PC-3 (cell line): ENCODE measurements at regions not wholly inside any gene's neighbourhood (a gene's known extent, or its start where the extent isn't known, plus 50 kb on each side); places are given as distances from the start of the nearest gene placed in this dataset.

Source experiments
- ATAC-seq: fragments of 200-7000 bp; cut with Tn5 transposase; 2 replicates; pipeline ENCODE4 v1.9.1; 2020; ENCODE audit warnings: mild to moderate bottlenecking, moderate library complexity
- BruUV-seq: library from RNA; stranded (reverse); fragments of 400-500 nt; replicated peaks from 2 replicates; lab custom pipeline; 2021; lab: Mats Ljungman, UMichigan
- CTCF ChIA-PET: fragments of 300-600 bp; sonication (Branson Sonifier 250); formaldehyde crosslinking; loops from one replicate; lab custom pipeline; 2022; ENCODE audit warnings: antibody characterized with exemption; lab: Charles Lee
- POLR2A ChIA-PET: fragments of 300-600 bp; sonication (Branson Sonifier 250); formaldehyde crosslinking; loops from one replicate; lab custom pipeline; 2022; ENCODE audit warnings: antibody characterized with exemption; ENCODE audit not compliant: unreplicated experiment; lab: Charles Lee
- DNase-seq: peaks from one replicate; pipeline ENCODE4 v3.0.0-alpha.2; 2015
- H2AFZ ChIP-seq: fragments of 300-600 bp; sonication (generic); 2 replicates; pipeline ENCODE4 v1.6.0; 2016; ENCODE audit warnings: antibody characterized with exemption, low read length
- H3F3A ChIP-seq: fragments of 300-600 bp; sonication (generic); one replicate; pipeline ENCODE4 v1.6.0; 2017; ENCODE audit warnings: antibody characterized with exemption, low read length, control low read depth, mild to moderate bottlenecking; ENCODE audit not compliant: unreplicated experiment
- H3K27ac ChIP-seq: fragments of 300-600 bp; sonication (generic); 2 replicates; pipeline ENCODE4 v1.5.1; 2016; ENCODE audit warnings: mild to moderate bottlenecking, low read length
- H3K27me3 ChIP-seq: fragments of 300-600 bp; sonication (generic); 2 replicates; pipeline ENCODE4 v1.6.1; 2016; ENCODE audit warnings: low read length, mixed read lengths
- H3K36me3 ChIP-seq: fragments of 300-600 bp; sonication (generic); 2 replicates; pipeline ENCODE4 v1.6.1; 2016; ENCODE audit warnings: low read depth, mixed run types, low read length, mixed read lengths
- H3K4me1 ChIP-seq: fragments of 300-600 bp; sonication (generic); 2 replicates; pipeline ENCODE4 v1.5.1; 2016; ENCODE audit warnings: low read length; ENCODE audit not compliant: insufficient read depth
- H3K4me2 ChIP-seq: fragments of 300-600 bp; sonication (generic); 2 replicates; pipeline ENCODE4 v1.6.0; 2016; ENCODE audit warnings: low read length
- H3K4me3 ChIP-seq: fragments of 300-600 bp; sonication (generic); 2 replicates; pipeline ENCODE4 v1.5.1; 2016; ENCODE audit warnings: mild to moderate bottlenecking, low read length, mixed read lengths
- H3K79me2 ChIP-seq: fragments of 300-600 bp; sonication (generic); 2 replicates; pipeline ENCODE4 v1.6.1; 2017; ENCODE audit warnings: low read length, mixed read lengths
- H3K9ac ChIP-seq: fragments of 300-600 bp; sonication (generic); 2 replicates; pipeline ENCODE4 v1.6.0; 2016; ENCODE audit warnings: mild to moderate bottlenecking, low read length
- H3K9me2 ChIP-seq: fragments of 300-600 bp; sonication (generic); replicated peaks from 2 replicates; pipeline ENCODE4 v1.6.1; 2016; ENCODE audit warnings: mixed run types, low read length, mixed read lengths
- H3K9me3 ChIP-seq: fragments of 300-600 bp; sonication (generic); 2 replicates; pipeline ENCODE4 v1.6.1; 2016; ENCODE audit warnings: low read length, mixed read lengths
- H4K20me1 ChIP-seq: fragments of 300-600 bp; sonication (generic); 2 replicates; pipeline ENCODE4 v1.6.1; 2016; ENCODE audit warnings: low read length, mixed read lengths
- CTCF ChIP-seq: fragments of 300-600 bp; sonication (generic); conservative IDR thresholded peaks from 2 replicates; pipeline ENCODE4 v1.5.1; 2017; ENCODE audit warnings: antibody characterized with exemption, low read depth, mild to moderate bottlenecking, low read length
- EZH2 ChIP-seq: fragments of 300-600 bp; sonication (generic); IDR thresholded peaks from one replicate; pipeline ENCODE4 v1.6.1; 2017; ENCODE audit warnings: antibody characterized with exemption, mild to moderate bottlenecking, low read length; ENCODE audit not compliant: unreplicated experiment
- EZH2phosphoT487 ChIP-seq: fragments of 300-600 bp; sonication (generic); IDR thresholded peaks from 2 replicates; pipeline ENCODE4 v1.6.1; 2018; ENCODE audit warnings: mild to moderate bottlenecking, antibody characterized with exemption, low read length, borderline replicate concordance
- intact Hi-C: fragments of 100-400 bp; cut with micrococcal nuclease; formaldehyde crosslinking; loops from 2 replicates; pipeline ENCODE4 v1.9.0; 2023

DNA sequence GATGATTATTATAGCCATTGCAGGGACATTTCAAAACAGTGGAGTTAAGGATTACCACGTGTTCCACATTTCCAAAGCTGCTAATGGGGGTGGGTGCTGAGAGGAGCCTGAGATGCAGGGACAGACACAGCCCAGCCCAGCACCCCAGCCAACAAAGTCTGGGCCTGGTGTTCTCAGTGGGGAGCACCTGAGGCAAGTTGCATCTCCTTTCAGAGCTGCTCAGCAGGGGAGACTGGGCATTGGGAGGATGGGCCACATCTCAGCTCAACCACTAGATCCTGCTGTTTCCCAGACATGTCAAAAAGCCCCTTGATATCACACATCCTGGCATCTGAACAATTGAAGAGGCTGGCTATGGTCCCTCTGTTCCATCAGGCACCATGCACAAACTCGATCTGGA lies 458.0 kb upstream of the KIRREL3 start:
- intact Hi-C loops: no loop called here

DNA sequence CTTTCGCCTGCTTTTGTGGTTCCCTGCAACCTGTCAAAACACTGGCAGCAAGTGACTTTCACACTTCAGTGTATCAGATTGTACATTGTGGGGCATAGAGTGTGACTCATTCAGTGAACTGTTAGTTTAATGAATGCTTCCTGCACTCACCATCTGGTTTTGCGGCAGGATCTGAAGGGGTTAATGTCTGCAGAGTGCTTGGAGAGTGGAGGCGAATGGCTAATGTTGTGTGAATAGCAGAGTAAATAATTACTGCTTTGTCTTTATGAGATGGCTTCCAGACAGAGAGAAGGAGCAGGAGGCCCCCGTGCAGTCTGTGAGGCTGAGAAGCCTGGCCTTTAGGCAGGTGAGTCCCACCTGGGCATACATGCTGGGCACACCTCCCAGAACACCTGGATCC lies 454.3 kb upstream of the KIRREL3 start:
- CTCF ChIA-PET: no interaction called here
- no peaks in the 10 kb centered on the region for H3K79me2 ChIP-seq
- no peak for DNase-seq
- H2AFZ ChIP-seq: no peak overlapping the region
- no peaks in the 10 kb centered on the region for H3K27me3 ChIP-seq
- H3K4me2 ChIP-seq: no peak overlapping the region
- intact Hi-C loops: no loop called here
- POLR2A ChIA-PET: no interaction called here
- H3K4me3 ChIP-seq: no peak overlapping the region
- H3K9me2 ChIP-seq: no peaks in the 10 kb centered on the region
- H4K20me1 ChIP-seq: no peaks in the 10 kb centered on the region
- no peaks in the 10 kb centered on the region for H3K36me3 ChIP-seq
- ATAC-seq: no peak
- H3K4me1 ChIP-seq: no peaks in the 10 kb centered on the region
- no peak overlapping the region for H3K27ac ChIP-seq
- no TSS peak for BruUV-seq
- no peaks in the 10 kb centered on the region for H3K9me3 ChIP-seq
- no peak overlapping the region for H3K9ac ChIP-seq
- no peaks in the 10 kb centered on the region for H3F3A ChIP-seq
- TF ChIP-seq CTCF (no peak), EZH2 (no peak), EZH2phosphoT487 (no peak)

More for the DNA sequence above, 458.0 kb upstream of the KIRREL3 start:
- H3F3A ChIP-seq: no peaks in the 10 kb centered on the region
- ChIA-PET POLR2A (no interaction called here), CTCF (no interaction called here)
- H3K36me3 ChIP-seq: no peaks in the 10 kb centered on the region
- no peak overlapping the region for H3K27ac ChIP-seq
- no peak for TF ChIP-seq EZH2phosphoT487
- TF ChIP-seq CTCF: no peak
- TF ChIP-seq EZH2: no peak
- H3K79me2 ChIP-seq: no peaks in the 10 kb centered on the region
- H3K9me2 ChIP-seq: no peaks in the 10 kb centered on the region
- no peak overlapping the region for H3K4me2 ChIP-seq
- H4K20me1 ChIP-seq: no peaks in the 10 kb centered on the region
- H3K9me3 ChIP-seq: no peaks in the 10 kb centered on the region
- H3K27me3 ChIP-seq: peaks cover 10% of the 10 kb centered on the region; the same call in 1 of the 2 replicates
- no peak overlapping the region for H2AFZ ChIP-seq
- no peaks in the 10 kb centered on the region for H3K4me1 ChIP-seq
- ATAC-seq (no peak), DNase-seq (no peak)
- no peak overlapping the region for H3K4me3 ChIP-seq
- H3K9ac ChIP-seq: no peak overlapping the region
- no TSS peak for BruUV-seq

- H3F3A ChIP-seq: no peaks in the 10 kb centered on the region
- H3K79me2 ChIP-seq: no peaks in the 10 kb centered on the region
- no peaks in the 10 kb centered on the region for H3K36me3 ChIP-seq
- CTCF ChIA-PET: no interaction called here
- no peaks in the 10 kb centered on the region for H4K20me1 ChIP-seq
- no peaks in the 10 kb centered on the region for H3K27me3 ChIP-seq
- H2AFZ ChIP-seq: no peak overlapping the region
- no peaks in the 10 kb centered on the region for H3K4me1 ChIP-seq
- no peaks in the 10 kb centered on the region for H3K9me2 ChIP-seq
- H3K9ac ChIP-seq: no peak overlapping the region
- DNase-seq: no peak
- no peak overlapping the region for H3K27ac ChIP-seq
- H3K4me3 ChIP-seq: no peak overlapping the region
- no peak for ATAC-seq
- H3K9me3 ChIP-seq: no peaks in the 10 kb centered on the region
- H3K4me2 ChIP-seq: no peak overlapping the region
- BruUV-seq: no TSS peak
- intact Hi-C loops: no loop called here
- TF ChIP-seq EZH2phosphoT487 (no peak), CTCF (no peak), EZH2 (no peak)
- POLR2A ChIA-PET: no interaction called here
These were observed 452.0 kb upstream of the KIRREL3 start for GRCh38 chr11:127452533-127452932.
